ENCODE measurements at regions not wholly inside any gene's neighbourhood (a gene's known extent, or its start where the extent isn't known, plus 50 kb on each side); places are given as distances from the start of the nearest gene placed in this dataset.
"Not testable (repeated sequence)": the region's sequence is repeated elsewhere in the genome, so short reads cannot be mapped to it uniquely, and the experiment has no call there.

DNA sequence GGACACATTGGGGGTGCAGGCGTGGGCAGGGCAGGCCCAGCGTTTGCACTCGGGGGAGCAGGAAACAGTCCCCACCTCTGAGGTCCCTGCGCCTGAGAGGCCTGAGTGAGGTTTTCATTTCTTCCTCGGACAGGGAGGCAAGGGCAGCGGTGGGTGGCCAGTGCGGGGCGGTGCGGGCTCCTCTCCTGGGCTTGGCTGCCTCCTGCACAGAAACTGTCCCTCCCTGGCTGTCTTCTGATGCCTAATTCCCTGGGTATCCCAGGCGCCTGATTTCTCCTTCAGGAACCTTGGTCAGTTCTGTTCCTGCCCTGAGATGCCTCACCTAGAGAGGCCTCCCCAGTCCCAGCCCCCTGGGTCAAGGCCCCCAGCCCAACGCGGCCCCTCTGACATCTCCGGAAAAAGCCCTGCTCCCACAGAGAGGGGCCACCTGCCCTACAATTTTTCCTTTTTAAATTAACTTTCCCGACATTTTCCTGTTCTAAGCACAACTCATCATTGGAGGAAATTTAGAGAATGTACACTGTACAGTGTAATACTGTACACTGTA, 260.3 kb downstream of the ADGRD1 start:
- no peak for DNase-seq (ENCODE audit: low spot score)

GRCh38 chr12:131214936-131215335, 261.2 kb downstream of the ADGRD1 start:
- not testable (repeated sequence) for DNase-seq (ENCODE audit: low spot score)

DNA sequence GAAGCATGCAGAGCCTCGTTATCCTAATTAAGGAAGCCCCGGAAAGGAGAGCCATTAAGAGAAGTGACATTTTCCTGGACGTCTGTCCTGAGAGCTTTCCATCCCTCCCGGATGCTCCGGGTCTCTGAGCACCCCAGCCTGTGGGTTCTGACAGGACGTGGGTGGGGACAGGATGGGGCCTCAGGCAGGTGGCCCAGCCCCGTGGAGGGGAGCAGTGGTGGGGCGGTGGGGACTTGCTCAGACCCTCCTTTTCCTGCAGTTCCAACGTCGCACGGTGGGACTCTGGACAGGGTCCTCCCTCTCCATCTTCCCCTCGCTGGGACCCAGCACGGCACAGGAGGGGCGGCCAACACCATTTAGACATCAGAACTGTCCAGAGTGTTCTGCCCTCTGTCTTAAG, 262.9 kb downstream of the ADGRD1 start:
- not testable (repeated sequence) for DNase-seq (ENCODE audit: low spot score)

GRCh38 chr12:131217024-131217586, 263.4 kb downstream of the ADGRD1 start:
- no peak for DNase-seq (ENCODE audit: low spot score)

DNA sequence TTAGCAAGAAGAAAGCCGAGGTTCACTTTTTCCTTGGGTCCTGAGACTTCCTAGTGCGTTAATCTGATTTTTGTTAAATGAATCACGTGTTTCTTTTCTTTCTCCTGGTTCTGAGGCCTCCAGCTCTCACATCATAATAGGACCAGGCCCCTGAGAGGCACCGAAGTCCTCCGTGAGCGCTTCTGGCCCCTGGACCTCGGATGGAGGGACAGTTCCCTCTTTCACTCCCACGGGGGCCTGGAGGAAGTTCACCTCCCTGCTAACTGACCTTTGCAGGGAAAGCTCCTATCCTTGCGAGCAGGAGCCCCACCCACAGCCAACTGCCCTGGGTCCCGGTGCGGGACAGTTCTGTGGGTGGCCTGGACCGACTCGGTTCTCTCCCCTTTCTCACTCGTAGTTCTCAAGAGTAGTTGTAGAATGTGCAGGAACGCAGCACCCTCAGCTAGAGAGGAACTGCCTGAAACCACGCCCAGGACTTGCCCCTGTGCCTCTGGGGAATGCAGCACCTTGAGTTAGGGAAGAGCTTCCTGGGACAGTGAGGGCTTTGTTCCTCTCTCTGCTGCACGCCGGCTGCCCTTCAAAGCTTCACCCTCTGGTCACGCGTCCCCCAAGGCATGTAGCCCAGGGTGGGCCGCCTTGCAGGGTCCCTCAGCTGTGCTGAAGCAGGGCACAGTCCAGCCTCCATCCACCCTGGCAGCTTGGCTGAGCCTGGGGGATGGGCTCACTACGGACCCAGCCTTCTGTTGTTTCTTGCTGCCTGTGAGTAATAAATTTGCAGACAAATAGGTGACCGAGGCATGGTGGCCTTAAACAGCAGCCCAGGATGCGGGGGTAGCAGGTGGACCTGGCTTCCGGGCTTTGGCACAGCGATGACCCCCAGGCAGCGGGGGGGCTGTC, 264.6 kb downstream of the ADGRD1 start:
- peak; percentile 84 for DNase-seq (ENCODE audit: low spot score)

DNA sequence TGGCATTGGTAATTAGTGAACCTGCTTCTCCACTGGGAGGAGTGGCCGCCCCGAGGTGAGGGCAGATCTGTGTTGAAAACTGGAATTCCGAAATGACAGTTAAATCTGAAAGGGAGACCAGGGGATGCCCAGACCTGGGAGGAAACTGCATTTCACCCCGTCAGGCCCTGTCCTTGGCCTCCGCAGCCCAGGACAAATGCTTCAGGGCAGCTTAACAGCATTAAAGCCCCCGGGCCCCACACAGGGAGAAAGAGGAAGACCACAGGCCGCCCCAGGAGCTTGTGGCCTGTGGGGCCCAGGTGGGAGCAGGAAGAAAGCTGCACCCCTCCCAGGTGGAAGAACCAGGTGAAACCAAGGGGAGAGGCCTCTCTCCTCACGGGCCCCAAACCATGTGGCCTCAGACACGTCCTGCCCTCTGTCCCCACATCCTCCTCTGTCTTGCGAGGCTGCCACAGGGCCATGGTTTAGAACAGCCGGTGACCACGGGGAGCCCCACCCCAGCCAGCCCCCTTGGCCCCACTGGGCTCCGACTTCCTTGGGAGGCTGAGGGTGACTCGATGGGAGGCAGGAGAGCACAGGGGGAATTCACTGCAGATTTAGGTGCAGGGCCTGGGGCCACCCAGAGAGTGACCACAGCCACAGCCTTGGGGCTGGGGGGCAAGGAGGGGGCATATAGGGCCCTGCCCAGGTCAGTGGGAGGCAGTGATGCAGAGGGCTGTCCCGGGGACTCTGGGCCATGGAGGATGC, 265.4 kb downstream of the ADGRD1 start:
- DNase-seq (ENCODE audit: low spot score), result no peak

DNA sequence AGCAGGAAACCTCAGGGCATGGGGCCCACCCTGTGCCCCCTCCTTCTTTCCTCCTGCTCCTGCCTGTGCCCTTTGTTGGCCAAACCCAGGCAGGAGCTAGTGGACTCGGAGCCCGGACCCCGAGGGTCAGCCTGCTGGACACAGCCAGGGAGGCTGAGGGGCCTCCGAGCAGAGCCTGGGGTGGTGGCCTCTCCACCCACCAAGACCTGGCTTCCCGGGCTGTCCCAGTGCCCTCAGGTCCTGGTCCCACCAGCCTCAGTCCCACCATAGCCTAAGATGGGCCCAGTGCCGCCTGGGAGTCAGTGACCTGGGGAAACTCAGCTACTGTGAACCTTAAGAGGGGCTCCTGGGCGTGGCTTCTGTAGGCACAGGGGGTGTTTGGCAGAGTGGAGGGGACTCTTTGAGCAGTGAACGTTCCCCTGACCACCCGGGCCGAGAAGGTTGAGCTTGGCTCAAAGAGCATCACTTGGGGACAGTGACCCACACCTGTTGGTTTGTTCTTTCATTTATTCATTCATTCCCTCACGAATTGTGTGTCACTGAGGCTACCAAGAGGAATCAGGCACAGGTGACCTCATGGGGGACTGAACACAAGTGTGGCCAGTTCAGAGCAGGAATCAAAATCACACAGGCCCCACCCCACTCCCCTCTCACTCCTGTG, 266.1 kb downstream of the ADGRD1 start:
- DNase-seq (ENCODE audit: low spot score), result no peak

GRCh38 chr12:131220331-131220685, 266.6 kb downstream of the ADGRD1 start:
- DNase-seq (ENCODE audit: low spot score), result no peak

DNA sequence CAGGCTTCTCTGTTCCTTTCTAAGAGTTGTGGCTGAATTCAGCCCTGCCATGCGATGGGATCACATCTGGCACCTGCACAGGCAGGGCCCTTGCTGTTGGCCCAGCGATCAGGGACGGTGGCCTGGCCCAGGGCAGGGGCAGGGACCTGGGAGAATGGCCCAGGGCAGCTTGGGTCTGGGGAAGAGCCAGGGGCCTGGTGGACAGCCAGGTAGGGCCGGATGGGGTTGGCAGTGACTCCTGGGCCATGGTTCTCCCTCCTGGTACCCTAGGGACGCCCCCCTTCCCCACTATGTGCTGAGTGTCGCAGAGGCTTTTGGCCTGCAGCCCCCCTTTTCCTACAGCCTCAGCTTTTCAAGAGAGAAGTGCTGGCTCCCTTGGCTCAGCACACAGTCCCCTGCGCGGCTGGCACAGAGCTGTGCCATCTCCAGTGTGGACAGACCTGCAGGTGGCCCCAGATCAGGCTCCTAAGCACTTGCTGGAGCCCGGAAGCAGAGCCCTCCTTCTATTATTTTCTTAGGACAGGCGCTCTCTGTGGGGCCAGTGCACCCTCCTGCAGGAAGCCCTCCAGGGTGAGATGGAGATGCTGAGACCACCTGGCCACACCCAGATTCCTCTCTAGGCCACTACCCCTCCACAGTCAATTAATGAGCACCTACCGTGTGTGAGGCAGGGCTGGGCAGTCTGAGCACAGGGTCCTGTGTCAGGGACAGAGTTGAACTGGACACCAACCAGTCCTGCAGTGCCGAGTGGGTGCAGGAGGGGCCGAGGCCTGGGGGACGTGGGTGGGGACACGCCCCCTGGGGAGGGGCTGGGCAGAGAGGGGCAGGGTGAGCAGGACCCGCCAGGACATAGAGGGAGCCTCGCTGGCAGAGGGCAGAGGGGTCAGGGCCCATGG, 267.6 kb downstream of the ADGRD1 start:
- DNase-seq (ENCODE audit: low spot score), result no peak

- no peak for DNase-seq (ENCODE audit: low spot score)
Observed at GRCh38 chr12:131221957-131222328, 268.2 kb downstream of the ADGRD1 start.

DNA sequence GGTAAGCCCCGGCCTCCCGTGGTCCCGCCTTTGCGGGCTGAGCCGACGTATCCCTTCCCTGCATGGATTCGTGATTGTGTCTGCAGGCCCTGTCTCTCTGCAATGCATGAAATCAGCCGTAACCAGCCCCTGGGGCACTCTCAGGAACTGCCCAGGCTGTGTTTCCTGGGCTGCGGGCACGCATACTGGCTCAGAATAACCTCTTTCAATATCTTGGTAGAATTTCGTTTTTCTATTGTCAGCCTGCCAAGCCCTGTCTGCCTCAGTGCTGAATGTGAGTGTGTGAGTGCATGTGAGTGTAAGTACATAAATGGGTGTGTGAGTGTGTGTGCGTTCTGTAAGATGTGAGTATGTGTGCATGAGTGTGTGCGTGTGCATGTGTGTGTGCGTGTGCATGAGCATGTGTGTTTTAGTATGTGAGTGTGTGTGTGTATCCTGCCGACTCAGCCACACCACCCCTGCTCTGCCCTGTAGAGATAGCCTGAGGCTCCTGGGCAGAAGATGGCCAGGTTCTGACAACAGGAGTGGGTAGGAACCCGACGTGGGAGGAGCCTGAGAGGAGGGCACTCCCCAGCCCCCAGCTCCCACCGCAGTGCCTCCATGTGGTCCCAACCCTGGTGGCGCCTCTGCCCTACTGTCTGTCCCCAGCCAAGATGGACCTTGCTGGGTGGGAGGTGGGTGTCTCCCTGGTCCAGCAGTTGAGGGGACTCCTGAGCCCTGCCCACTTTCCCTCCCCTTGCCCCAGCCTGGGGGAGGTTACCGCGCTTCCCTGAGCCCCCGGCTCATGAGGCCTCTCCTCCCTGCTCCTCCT, 268.8 kb downstream of the ADGRD1 start:
- DNase-seq (ENCODE audit: low spot score), result peak; percentile 80

DNA sequence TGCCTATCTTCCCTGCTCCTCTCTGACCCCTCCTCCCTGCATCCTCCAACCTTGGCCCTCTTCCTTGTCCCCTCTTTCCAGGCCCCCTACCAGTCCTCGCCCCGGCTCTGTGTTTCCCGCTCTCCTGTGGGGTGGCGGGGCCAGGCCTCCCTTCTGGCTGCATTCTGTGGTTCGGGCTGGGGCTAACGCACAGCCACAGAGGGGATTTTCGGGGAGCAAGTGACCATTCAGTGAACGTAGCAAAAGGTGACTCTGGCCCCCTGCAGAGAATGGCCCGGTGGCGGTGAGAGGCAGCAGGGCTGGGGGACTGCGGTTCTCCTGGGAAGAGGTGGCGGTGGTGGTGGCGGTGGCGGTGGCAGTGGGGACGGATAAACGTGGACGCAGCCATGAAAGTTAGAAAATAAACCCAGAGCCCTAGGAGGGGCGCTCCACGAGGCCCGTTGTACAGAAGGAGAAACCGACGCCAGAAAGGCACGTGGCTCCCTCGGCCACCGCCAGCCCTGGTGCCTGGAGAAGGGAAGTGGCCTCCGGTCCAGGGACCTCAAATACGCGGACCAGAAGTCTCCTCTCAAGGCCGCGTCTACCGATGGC, 269.6 kb downstream of the ADGRD1 start:
- DNase-seq (ENCODE audit: low spot score), result no peak

- no peak for DNase-seq (ENCODE audit: low spot score)
Observed at GRCh38 chr12:131223791-131224225, 270.1 kb downstream of the ADGRD1 start.

DNA sequence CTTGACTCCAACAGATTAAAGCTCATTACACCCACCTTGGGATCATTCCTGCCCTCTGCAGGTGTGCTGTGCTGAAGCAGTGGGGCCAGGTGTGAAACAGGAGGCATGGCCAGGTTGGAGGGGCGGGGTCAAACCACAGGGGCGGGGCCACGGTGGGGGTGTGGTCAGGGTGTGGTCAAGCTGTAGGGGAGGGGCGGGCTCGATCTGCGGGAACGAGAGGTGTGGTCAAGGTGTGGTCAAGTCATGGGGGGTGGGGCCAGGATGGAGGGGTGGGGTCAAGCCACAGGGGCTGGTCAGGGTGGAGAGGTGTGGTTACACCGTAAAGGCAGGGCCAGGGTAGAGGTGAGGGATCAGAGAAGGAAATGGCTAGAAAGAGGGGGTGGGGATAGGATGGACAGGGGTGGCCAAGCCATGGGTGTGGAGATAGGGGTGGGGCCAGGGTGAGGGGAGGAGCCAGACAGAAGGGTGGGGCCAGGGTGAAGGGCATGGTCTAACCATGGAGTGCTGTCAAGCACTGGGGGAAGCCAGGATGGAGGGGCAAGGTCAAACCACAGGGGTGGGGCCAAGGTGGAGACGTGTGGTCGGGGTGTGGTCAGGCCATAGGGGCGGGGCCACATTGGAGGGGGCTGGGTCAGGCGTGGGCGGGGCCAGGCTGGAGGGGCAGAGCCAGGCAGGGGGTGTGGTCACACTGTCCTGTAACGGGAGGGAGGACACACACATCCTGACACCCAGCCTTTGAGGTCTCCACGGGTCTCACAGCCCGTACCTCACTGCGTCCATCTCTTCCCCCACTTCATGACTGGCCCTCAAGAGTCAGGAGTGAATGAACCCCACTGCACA, 270.7 kb downstream of the ADGRD1 start:
- not testable (repeated sequence) for DNase-seq (ENCODE audit: low spot score)

DNA sequence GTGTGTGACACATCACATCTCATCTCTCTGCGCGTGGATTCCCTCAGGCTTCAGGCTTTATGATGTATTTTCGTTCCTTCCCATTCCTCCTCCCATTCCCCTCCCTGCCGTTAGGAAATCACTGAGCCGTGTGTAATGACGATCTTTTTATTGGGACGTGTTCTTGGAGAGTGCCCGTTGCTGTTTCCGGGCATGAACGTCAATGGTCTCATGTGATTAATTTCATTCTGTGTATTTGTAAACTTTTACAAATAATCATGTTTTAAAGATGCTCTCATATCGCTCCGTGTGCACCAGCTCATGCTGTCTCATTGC, 271.3 kb downstream of the ADGRD1 start:
- not testable (repeated sequence) for DNase-seq (ENCODE audit: low spot score)

- DNase-seq (ENCODE audit: low spot score), result no peak
Observed at GRCh38 chr12:131226345-131227265, 272.9 kb downstream of the ADGRD1 start.

DNA sequence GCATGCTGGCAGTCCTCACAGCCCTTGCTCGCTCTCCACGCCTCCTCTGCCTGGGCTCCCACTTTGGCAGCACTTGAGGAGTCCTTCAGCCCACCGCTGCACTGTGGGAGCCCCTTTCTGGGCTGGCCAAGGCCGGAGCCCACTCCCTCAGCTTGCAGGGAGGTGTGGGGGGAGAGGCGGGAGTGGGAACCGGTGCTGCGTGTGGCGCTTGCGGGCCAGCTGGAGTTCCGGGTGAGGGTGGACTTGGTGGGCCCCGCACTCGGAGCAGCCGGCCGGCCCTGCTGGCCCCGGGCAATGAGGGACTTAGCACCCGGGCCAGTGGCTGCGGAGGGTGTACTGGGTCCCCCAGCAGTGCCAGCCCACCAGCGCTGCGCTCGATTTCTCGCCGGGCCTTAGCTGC, 273.9 kb downstream of the ADGRD1 start:
- not testable (repeated sequence) for DNase-seq (ENCODE audit: low spot score)

DNA sequence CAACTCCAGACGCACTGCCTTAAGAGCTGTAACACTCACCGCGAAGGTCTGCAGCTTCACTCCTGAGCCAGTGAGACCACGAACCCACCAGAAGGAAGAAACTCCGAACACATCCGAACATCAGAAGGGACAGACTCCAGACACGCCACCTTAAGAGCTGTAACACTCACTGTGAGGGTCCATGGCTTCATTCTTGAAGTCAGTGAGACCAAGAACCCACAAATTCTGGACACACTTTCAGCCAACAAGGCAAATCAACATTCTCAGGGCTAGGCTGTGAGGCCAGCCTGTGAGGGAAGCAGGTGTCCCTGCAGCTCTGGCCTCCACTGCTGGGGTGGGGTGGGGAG, 275.3 kb downstream of the ADGRD1 start:
- DNase-seq (ENCODE audit: low spot score), result not testable (repeated sequence)

Measured in kidney tubule cell (primary cell).